ENCODE measurements at regions not wholly inside any gene's neighbourhood (a gene's known extent, or its start where the extent isn't known, plus 50 kb on each side); places are given as distances from the start of the nearest gene placed in this dataset.

- no peak for TF ChIP-seq EP300 (IDR thresholded peaks at IDR 0.05)
- no peak for TF ChIP-seq POLR2A (IDR thresholded peaks at IDR 0.05)
Observed at GRCh38 chr1:18556364-18556763, 74.3 kb upstream of the PAX7 start.

Measured in suprapubic skin (tissue), 2 donors.